ENCODE measurements at regions not wholly inside any gene's neighbourhood (a gene's known extent, or its start where the extent isn't known, plus 50 kb on each side); places are given as distances from the start of the nearest gene placed in this dataset.
A peak's percentile ranks its signal among the peaks of the same experiment; 100 is the strongest.

DNA sequence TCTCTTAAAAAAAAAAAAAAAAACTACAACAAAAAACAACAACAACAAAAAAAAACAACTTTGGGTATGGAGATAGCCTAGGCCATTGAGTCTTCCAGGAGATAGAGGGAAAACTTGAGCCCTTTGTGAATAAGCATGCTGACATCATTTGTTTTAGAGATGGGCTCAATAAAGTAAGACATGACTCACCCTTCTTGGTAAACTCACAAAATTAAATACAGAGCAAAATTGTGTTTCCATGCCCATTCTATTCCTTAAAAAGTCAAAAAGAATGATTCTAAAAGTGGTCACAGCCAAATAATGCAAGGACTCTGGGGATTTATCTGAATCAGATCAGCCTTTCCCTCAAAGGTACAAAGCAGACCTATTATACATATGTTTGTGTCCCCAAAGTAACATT is 117.4 kb downstream of the ETAA1 start:
- Histone ChIP-seq H3K27ac (no peak overlapping the region), H4K20me1 (no peaks in the 10 kb centered on the region), H3K4me3 (no peak overlapping the region), H3K36me3 (no peaks in the 10 kb centered on the region), H3K9ac (no peak overlapping the region), H3K9me3 (replicated peaks in 1 of 11) (peaks cover 0 to 15% (median 0%) of the 10 kb centered on the region in 11 experiments; a peak in 6 of 22 replicates), H3K4me2 (no peak overlapping the region), H3K27me3 (no peaks in the 10 kb centered on the region), H3K4me1 (no peaks in the 10 kb centered on the region)
- TF ChIP-seq Cebpa-rat (IDR thresholded peaks at IDR 0.05) = no peak

DNA sequence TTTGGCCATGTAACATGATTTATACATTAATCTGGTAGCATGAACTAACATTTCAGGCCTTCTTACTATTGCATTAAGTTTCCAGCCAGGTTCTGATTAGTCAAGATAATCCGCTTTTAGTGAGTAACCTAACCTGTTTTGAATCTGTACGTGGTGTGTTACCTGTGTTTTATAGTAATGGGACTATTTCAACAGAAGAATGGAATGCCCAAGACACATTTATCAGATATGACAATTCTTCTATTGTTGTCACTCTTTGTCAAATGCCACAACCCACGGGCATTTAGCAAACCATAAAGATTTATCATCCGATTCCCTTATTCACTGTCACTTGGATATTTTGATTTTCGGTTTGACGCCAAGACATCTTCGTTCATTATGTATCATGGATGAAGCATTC is 117.9 kb downstream of the ETAA1 start:
- H3K9ac ChIP-seq = no peak overlapping the region
- TF ChIP-seq Cebpa-rat (IDR thresholded peaks at IDR 0.05) = no peak
- no peaks in the 10 kb centered on the region for H4K20me1 ChIP-seq
- H3K36me3 ChIP-seq = no peaks in the 10 kb centered on the region
- peaks cover 0 to 15% (median 0%) of the 10 kb centered on the region in 11 experiments; a peak in 6 of 22 replicates for H3K9me3 ChIP-seq (replicated peaks in 1 of 11)
- no peaks in the 10 kb centered on the region for H3K27me3 ChIP-seq
- H3K4me3 ChIP-seq = no peak overlapping the region
- no peaks in the 10 kb centered on the region for H3K4me1 ChIP-seq
- no peak overlapping the region for H3K4me2 ChIP-seq
- no peak overlapping the region for H3K27ac ChIP-seq

DNA sequence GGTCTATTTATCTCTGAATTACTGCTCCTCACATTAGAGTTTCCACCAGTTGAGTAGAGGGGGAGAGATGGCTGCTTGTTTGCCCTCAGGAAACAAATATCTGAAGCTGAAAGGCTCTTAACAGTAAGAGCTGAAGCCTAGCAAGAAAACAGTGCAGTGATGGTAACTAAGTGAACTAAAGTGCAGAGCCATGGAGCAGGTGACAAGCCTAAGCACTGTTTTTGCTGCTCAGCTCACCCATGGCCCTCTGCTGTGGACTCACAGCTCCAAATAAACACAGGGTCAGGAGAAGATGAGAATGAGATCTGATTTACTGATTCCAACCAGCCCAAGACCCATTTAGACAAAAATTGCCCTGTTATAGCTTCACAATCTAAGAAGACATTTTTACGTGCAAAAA is 118.4 kb downstream of the ETAA1 start:
- Histone ChIP-seq H3K9me3 (replicated peaks in 1 of 11) (peaks cover 0 to 15% (median 0%) of the 10 kb centered on the region in 11 experiments; a peak in 6 of 22 replicates), H3K4me3 (no peak overlapping the region), H3K4me2 (no peak overlapping the region), H3K9ac (no peak overlapping the region), H3K4me1 (no peaks in the 10 kb centered on the region), H3K27ac (no peak overlapping the region), H3K27me3 (no peaks in the 10 kb centered on the region), H3K36me3 (no peaks in the 10 kb centered on the region), H4K20me1 (no peaks in the 10 kb centered on the region)
- TF ChIP-seq Cebpa-rat (IDR thresholded peaks at IDR 0.05) = no peak

- Histone ChIP-seq H3K27me3 (no peaks in the 10 kb centered on the region), H3K4me1 (no peaks in the 10 kb centered on the region), H3K4me3 (no peak overlapping the region), H3K9ac (no peak overlapping the region), H3K4me2 (no peak overlapping the region), H3K9me3 (replicated peaks in 1 of 11) (peaks cover 0 to 15% (median 0%) of the 10 kb centered on the region in 11 experiments; a peak in 6 of 22 replicates), H3K27ac (no peak overlapping the region), H3K36me3 (no peaks in the 10 kb centered on the region), H4K20me1 (no peaks in the 10 kb centered on the region)
- no peak for TF ChIP-seq Cebpa-rat (IDR thresholded peaks at IDR 0.05)
Observed at GRCh38 chr2:67516362-67516761, 119.2 kb downstream of the ETAA1 start.

DNA sequence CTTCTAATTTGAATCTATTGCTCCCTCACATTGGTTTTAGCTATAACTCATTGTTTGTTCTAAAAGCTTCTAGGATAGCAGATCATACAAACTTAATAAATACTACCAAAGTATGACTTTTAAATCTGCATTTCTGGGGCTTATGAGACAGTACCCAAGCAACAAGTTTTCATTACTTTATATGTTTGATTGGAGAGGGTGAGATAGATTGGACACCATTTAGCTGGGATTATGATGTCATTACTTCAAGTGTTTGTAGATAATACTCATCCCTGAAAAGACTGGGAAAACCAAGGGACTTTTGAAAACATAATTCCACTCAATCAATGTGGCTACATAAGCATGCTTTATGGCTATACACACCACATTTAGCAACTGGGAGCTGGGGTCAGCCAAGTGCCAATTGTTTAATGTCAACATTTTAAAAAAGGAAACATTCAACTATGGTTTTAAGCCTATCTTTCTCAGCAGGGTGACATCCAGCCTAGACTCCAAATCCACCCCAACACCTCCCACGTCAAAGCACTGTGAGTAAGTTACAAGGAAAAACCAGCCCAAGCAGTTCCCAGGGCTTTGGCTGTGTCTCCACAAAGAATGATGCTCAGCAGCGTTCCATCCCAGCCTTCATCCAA is 119.9 kb downstream of the ETAA1 start:
- no peaks in the 10 kb centered on the region for H3K27me3 ChIP-seq
- no peaks in the 10 kb centered on the region for H4K20me1 ChIP-seq
- H3K4me2 ChIP-seq = no peak overlapping the region
- no peak overlapping the region for H3K27ac ChIP-seq
- H3K36me3 ChIP-seq = no peaks in the 10 kb centered on the region
- H3K4me1 ChIP-seq = no peaks in the 10 kb centered on the region
- TF ChIP-seq Cebpa-rat (IDR thresholded peaks at IDR 0.05) = no peak
- H3K9ac ChIP-seq = no peak overlapping the region
- H3K4me3 ChIP-seq = no peak overlapping the region
- H3K9me3 ChIP-seq (replicated peaks in 1 of 11) = peaks cover 0 to 15% (median 0%) of the 10 kb centered on the region in 11 experiments; a peak in 6 of 22 replicates

- Histone ChIP-seq H3K4me3 (no peak overlapping the region), H3K9me3 (replicated peaks in 1 of 11) (peaks cover 0 to 15% (median 0%) of the 10 kb centered on the region in 11 experiments; a peak in 6 of 22 replicates), H3K36me3 (no peaks in the 10 kb centered on the region), H3K9ac (no peak overlapping the region), H4K20me1 (no peaks in the 10 kb centered on the region), H3K27me3 (no peaks in the 10 kb centered on the region), H3K4me1 (peaks cover 0 to 27% (median 0%) of the 10 kb centered on the region in 10 experiments; a peak in 5 of 20 replicates), H3K27ac (no peak overlapping the region), H3K4me2 (no peak overlapping the region)
- no peak for TF ChIP-seq Cebpa-rat (IDR thresholded peaks at IDR 0.05)
Observed at GRCh38 chr2:67522148-67522547, 125.0 kb downstream of the ETAA1 start.

- Histone ChIP-seq H3K4me2 (peak overlapping the region in 2 of 11 experiments; percentile 2 to 25; a peak in 2 of 22 replicates), H3K9me3 (replicated peaks in 1 of 11) (peaks cover 0 to 13% (median 0%) of the 10 kb centered on the region in 11 experiments; a peak in 3 of 22 replicates), H3K27ac (no peak overlapping the region), H3K4me1 (peaks cover 0 to 27% (median 0%) of the 10 kb centered on the region in 10 experiments; a peak in 5 of 20 replicates), H4K20me1 (no peaks in the 10 kb centered on the region), H3K36me3 (no peaks in the 10 kb centered on the region), H3K4me3 (no peak overlapping the region), H3K27me3 (no peaks in the 10 kb centered on the region), H3K9ac (no peak overlapping the region)
- no peak for TF ChIP-seq Cebpa-rat (IDR thresholded peaks at IDR 0.05)
Observed at GRCh38 chr2:67524213-67524612, 127.1 kb downstream of the ETAA1 start.

- Histone ChIP-seq H3K36me3 (no peaks in the 10 kb centered on the region), H3K4me3 (no peak overlapping the region), H3K4me1 (peaks cover 0 to 27% (median 0%) of the 10 kb centered on the region in 10 experiments; a peak in 5 of 20 replicates), H3K27ac (no peak overlapping the region), H4K20me1 (no peaks in the 10 kb centered on the region), H3K9ac (no peak overlapping the region), H3K27me3 (no peaks in the 10 kb centered on the region), H3K4me2 (peak overlapping the region in 2 of 11 experiments; percentile 2 to 25; a peak in 2 of 22 replicates), H3K9me3 (replicated peaks in 1 of 11) (peaks cover 0 to 13% (median 0%) of the 10 kb centered on the region in 11 experiments; a peak in 3 of 22 replicates)
- no peak for TF ChIP-seq Cebpa-rat (IDR thresholded peaks at IDR 0.05)
Observed at GRCh38 chr2:67524777-67525176, 127.6 kb downstream of the ETAA1 start.

- H3K4me2 ChIP-seq = peak overlapping the region in 4 of 11 experiments; percentile 13 to 62 (median 28); a peak in 6 of 22 replicates
Observed at GRCh38 chr2:67526283-67526682, 129.2 kb downstream of the ETAA1 start.

More at GRCh38 chr2:67526283-67526682, 129.2 kb downstream of the ETAA1 start:
- peak in 7 of 11 experiments; percentile 39 to 91 (median 71); a peak in 12 of 22 replicates for TF ChIP-seq Cebpa-rat (IDR thresholded peaks at IDR 0.05)
- Histone ChIP-seq H3K4me1 (peaks cover 0 to 27% (median 0%) of the 10 kb centered on the region in 10 experiments; a peak in 5 of 20 replicates), H3K27ac (peak overlapping the region in 2 of 11 experiments; percentile 16 to 41; a peak in 2 of 22 replicates), H3K27me3 (no peaks in the 10 kb centered on the region), H3K9ac (no peak overlapping the region), H3K9me3 (replicated peaks in 1 of 11) (peaks cover 0 to 13% (median 0%) of the 10 kb centered on the region in 11 experiments; a peak in 3 of 22 replicates), H3K36me3 (no peaks in the 10 kb centered on the region), H4K20me1 (no peaks in the 10 kb centered on the region), H3K4me3 (no peak overlapping the region)
